GM12878 (cell line): ENCODE measurements at regions not wholly inside any gene's neighbourhood (a gene's known extent, or its start where the extent isn't known, plus 50 kb on each side); places are given as distances from the start of the nearest gene placed in this dataset.

Experiments
- CEBPB ChIP-seq, 2 experiments: fragments of 150-350 bp in 1 of 2; IDR thresholded peaks; 2 replicates each; pipeline ENCODE4 v1.6.1; 2012 to 2014; ENCODE audit warnings: low read depth in 2 of 2, low read length in 2 of 2, borderline replicate concordance in 1 of 2, inconsistent platforms in 1 of 2
- CHD4 ChIP-seq: fragments of 200-600 bp; sonication (generic); IDR thresholded peaks from 2 replicates; pipeline ENCODE4 v1.6.1; 2016; ENCODE audit warnings: mild to moderate bottlenecking
- CTCF ChIP-seq, 3 experiments: IDR thresholded peaks in 2 of 3; conservative IDR thresholded peaks in 1 of 3; 2 replicates each; pipeline ENCODE4 v1.5.1; 2011; ENCODE audit warnings: low read depth in 3 of 3, low read length in 3 of 3, mild to moderate bottlenecking in 3 of 3, control low read depth in 2 of 3, moderate library complexity in 2 of 3, inconsistent platforms in 1 of 3, mixed read lengths in 1 of 3; ENCODE audit not compliant: control insufficient read depth in 2 of 3, insufficient read depth in 1 of 3; ENCODE audit errors: extremely low read depth in 1 of 3
- EGR1 ChIP-seq, 2 experiments: IDR thresholded peaks; 1 replicate in 1 of 2; 2 replicates in 1 of 2; pipeline ENCODE4 v1.6.1; 2011 to 2012; ENCODE audit warnings: low read depth in 2 of 2, low read length in 2 of 2, borderline replicate concordance in 1 of 2, mild to moderate bottlenecking in 1 of 2, moderate library complexity in 1 of 2
- ELK1 ChIP-seq: IDR thresholded peaks from 2 replicates; pipeline ENCODE4 v1.6.1; 2012; ENCODE audit warnings: low read depth, low read length, improper control_type of control experiment
- ESRRA ChIP-seq: IDR thresholded peaks from 2 replicates; pipeline ENCODE4 v1.6.1; 2012; ENCODE audit warnings: mild to moderate bottlenecking, low read length, improper control_type of control experiment
- KDM1A ChIP-seq: fragments of 200-600 bp; sonication (generic); IDR thresholded peaks from 2 replicates; pipeline ENCODE4 v1.6.1; 2016; ENCODE audit warnings: borderline replicate concordance
- MAX ChIP-seq: IDR thresholded peaks from 2 replicates; pipeline ENCODE4 v1.6.1; 2012; ENCODE audit warnings: low read depth, low read length, improper control_type of control experiment
- PAX5 ChIP-seq: IDR thresholded peaks from 2 replicates; pipeline ENCODE4 v1.6.1; 2011; ENCODE audit warnings: low read depth, low read length, borderline replicate concordance
- POLR2A ChIP-seq: IDR thresholded peaks from 2 replicates; pipeline ENCODE4 v1.6.1; 2011; ENCODE audit warnings: low read depth, mild to moderate bottlenecking, low read length
- POLR2AphosphoS5 ChIP-seq: IDR thresholded peaks from 2 replicates; pipeline ENCODE4 v1.6.1; 2011; ENCODE audit warnings: mild to moderate bottlenecking, low read length, inconsistent platforms
- RAD21 ChIP-seq: IDR thresholded peaks from 2 replicates; pipeline ENCODE4 v1.6.1; 2011; ENCODE audit warnings: mild to moderate bottlenecking, low read depth, low read length, moderate library complexity; ENCODE audit not compliant: insufficient read depth
- ZNF592 ChIP-seq: fragments of 450-650 bp; IDR thresholded peaks from 2 replicates; pipeline ENCODE4 v1.6.1; 2017; ENCODE audit warnings: mild to moderate bottlenecking, moderate library complexity

- TF ChIP-seq EGR1 (IDR thresholded peaks at IDR 0.05; ENCODE audit: borderline replicate concordance in 1 of 2, low read depth in 2 of 2, low read length in 2 of 2) (no peak), RAD21 (no peak), ZNF592 (no peak), POLR2A (no peak), CTCF (IDR thresholded peaks at IDR 0.05 in 2 of 3, conservative IDR thresholded peaks at IDR 0.05 in 1 of 3; ENCODE audit: control insufficient read depth in 2 of 3, extremely low read depth in 1 of 3, insufficient read depth in 1 of 3, low read depth in 3 of 3, low read length in 3 of 3) (no peak), CHD4 (no peak), PAX5 (no peak), CEBPB (IDR thresholded peaks at IDR 0.05; ENCODE audit: borderline replicate concordance in 1 of 2, low read depth in 2 of 2, low read length in 2 of 2) (no peak), KDM1A (no peak), MAX (no peak), POLR2AphosphoS5 (no peak), ELK1 (no peak), ESRRA (no peak)
These were observed 361.8 kb downstream of the TMEM121 start for GRCh38 chr14:105888151-105888550.
